SK-N-SH (cell line): ENCODE measurements at regions not wholly inside any gene's neighbourhood (a gene's known extent, or its start where the extent isn't known, plus 50 kb on each side); places are given as distances from the start of the nearest gene placed in this dataset.

Source experiments
- CTCF ChIP-seq: fragments of 200-600 bp; sonication (generic); IDR thresholded peaks from 2 replicates; pipeline ENCODE4 v1.6.1; 2017; ENCODE audit warnings: antibody characterized with exemption, mild to moderate bottlenecking, moderate library complexity
- IRF3 ChIP-seq: fragments of 150-350 bp; IDR thresholded peaks from 2 replicates; pipeline ENCODE4 v1.6.1; 2016; ENCODE audit warnings: mild to moderate bottlenecking, low read depth, low read length
- JUND ChIP-seq: IDR thresholded peaks from 2 replicates; pipeline ENCODE4 v1.4.0; 2012
- RAD21 ChIP-seq: IDR thresholded peaks from 2 replicates; pipeline ENCODE4 v1.6.1; 2012; ENCODE audit warnings: mild to moderate bottlenecking, low read length
- RFX5 ChIP-seq: IDR thresholded peaks from 2 replicates; pipeline ENCODE4 v1.6.1; 2012; ENCODE audit warnings: mild to moderate bottlenecking, improper control_type of control experiment, low read length
- SIN3A ChIP-seq: IDR thresholded peaks from 2 replicates; pipeline ENCODE4 v1.6.1; 2012; ENCODE audit warnings: low read depth, mild to moderate bottlenecking, low read length, moderate library complexity, borderline replicate concordance

- TF ChIP-seq CTCF, result no peak
- TF ChIP-seq JUND, result no peak
- no peak for TF ChIP-seq RFX5
- no peak for TF ChIP-seq SIN3A
- no peak for TF ChIP-seq RAD21
- no peak for TF ChIP-seq IRF3
These were observed 113.3 kb upstream of the RAI14 start for GRCh38 chr5:34542818-34543217.
